HUES64 (cell line): ENCODE measurements at regions not wholly inside any gene's neighbourhood (a gene's known extent, or its start where the extent isn't known, plus 50 kb on each side); places are given as distances from the start of the nearest gene placed in this dataset.

Experiments
- H3K27ac ChIP-seq: 2 replicates; pipeline ENCODE4 v1.7.0; 2013; ENCODE audit warnings: low read depth, low read length, inconsistent platforms
- H3K27me3 ChIP-seq: 2 replicates; pipeline ENCODE4 v1.6.1; 2013; ENCODE audit warnings: mild to moderate bottlenecking, low read length; ENCODE audit not compliant: insufficient read depth
- H3K36me3 ChIP-seq: 2 replicates; pipeline ENCODE4 v1.6.1; 2013; ENCODE audit warnings: mild to moderate bottlenecking, low read length; ENCODE audit not compliant: insufficient read depth
- H3K4me1 ChIP-seq: 2 replicates; pipeline ENCODE4 v1.6.1; 2013; ENCODE audit warnings: mild to moderate bottlenecking, low read length, moderate library complexity; ENCODE audit not compliant: insufficient read depth
- H3K4me3 ChIP-seq: 2 replicates; pipeline ENCODE4 v1.5.1; 2013; ENCODE audit warnings: mild to moderate bottlenecking, low read length, moderate library complexity
- H3K9ac ChIP-seq: 2 replicates; pipeline ENCODE4 v1.6.1; 2013; ENCODE audit warnings: mild to moderate bottlenecking, low read depth, low read length
- H3K9me3 ChIP-seq: 2 replicates; pipeline ENCODE4 v1.6.1; 2013; ENCODE audit warnings: low read depth, low read length; ENCODE audit not compliant: insufficient read depth
- WGBS: fragments of 150-250, 120-280 bp; methylation state at CpG from one replicate; pipeline ENCODE4 v1.1.7; 2013; ENCODE audit warnings: missing lambda C conversion rate; 5-methylcytosine and 5-hydroxymethylcytosine counted together

- Histone ChIP-seq H3K9me3 (0 out of 2 replicates have a peak, but pooled peaks cover 8% of the 10 kb centered on the region), H3K4me1 (no peaks in the 10 kb centered on the region), H3K27me3 (no peaks in the 10 kb centered on the region), H3K36me3 (no peaks in the 10 kb centered on the region), H3K27ac (no peak overlapping the region), H3K9ac (no peak overlapping the region), H3K4me3 (no peak overlapping the region)
- 90% methylated on average over 1 of the region's 2 CpGs for WGBS
Measured at GRCh38 chr3:168459226-168459784, 363.6 kb upstream of the GOLIM4 start.

- H3K27ac ChIP-seq: no peak overlapping the region
- 94% methylated on average over 4 of the region's 4 CpGs for WGBS
- H3K9ac ChIP-seq: no peak overlapping the region
- no peaks in the 10 kb centered on the region for H3K36me3 ChIP-seq
- 0 out of 2 replicates have a peak, but pooled peaks cover 8% of the 10 kb centered on the region for H3K9me3 ChIP-seq
- H3K27me3 ChIP-seq: no peaks in the 10 kb centered on the region
- no peaks in the 10 kb centered on the region for H3K4me1 ChIP-seq
- no peak overlapping the region for H3K4me3 ChIP-seq
Measured at GRCh38 chr3:168457954-168458539, 362.3 kb upstream of the GOLIM4 start.

DNA sequence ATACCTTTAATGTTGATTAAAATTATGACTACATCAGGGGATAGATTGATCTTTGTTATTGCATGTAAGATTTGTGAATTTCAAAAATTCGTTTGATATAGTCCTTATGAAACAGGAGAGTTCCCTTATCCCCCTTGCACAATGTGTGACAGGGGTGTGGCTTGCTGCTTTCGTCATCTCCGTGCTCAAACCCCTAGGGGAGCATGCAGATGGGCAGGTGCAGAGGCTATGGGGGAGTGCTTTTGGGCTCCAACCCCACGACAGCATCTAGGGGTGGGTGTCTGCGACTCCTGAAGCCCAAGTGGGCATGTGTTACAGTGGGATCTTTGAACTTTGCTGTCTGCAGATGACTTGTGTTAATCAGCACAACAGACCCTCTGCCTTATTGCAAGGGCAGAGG, 360.1 kb upstream of the GOLIM4 start:
- H3K9me3 ChIP-seq: no peaks in the 10 kb centered on the region
- H3K9ac ChIP-seq: no peak overlapping the region
- H3K27ac ChIP-seq: no peak overlapping the region
- no peaks in the 10 kb centered on the region for H3K27me3 ChIP-seq
- H3K4me3 ChIP-seq: no peak overlapping the region
- H3K36me3 ChIP-seq: no peaks in the 10 kb centered on the region
- 69% methylated on average over 5 of the region's 5 CpGs for WGBS
- no peaks in the 10 kb centered on the region for H3K4me1 ChIP-seq

- Histone ChIP-seq H3K36me3 (no peaks in the 10 kb centered on the region), H3K4me3 (no peak overlapping the region), H3K27ac (no peak overlapping the region), H3K9me3 (no peaks in the 10 kb centered on the region), H3K4me1 (no peaks in the 10 kb centered on the region), H3K27me3 (no peaks in the 10 kb centered on the region), H3K9ac (no peak overlapping the region)
- WGBS: 97% methylated on average over 1 of the region's 2 CpGs
Measured at GRCh38 chr3:168453623-168454022, 357.9 kb upstream of the GOLIM4 start.

DNA sequence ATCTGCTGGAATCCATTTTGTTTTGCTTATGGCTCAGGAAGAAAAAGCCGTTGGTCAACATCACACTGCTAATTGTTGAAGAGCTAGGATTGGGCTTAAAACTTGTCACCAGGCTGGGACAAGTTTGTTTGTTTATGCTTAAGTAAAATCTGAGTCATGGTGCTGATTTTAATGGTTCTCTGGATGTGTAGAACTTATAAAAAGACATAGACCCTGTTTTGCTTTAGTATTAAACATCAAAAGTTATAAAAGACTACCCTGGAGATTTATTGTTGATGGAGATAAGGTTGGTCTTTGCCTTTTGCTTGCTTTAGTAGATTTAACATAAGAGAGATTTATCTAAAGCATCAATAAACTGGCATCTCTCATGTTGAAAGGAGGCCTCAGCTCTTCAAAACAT, 348.2 kb upstream of the GOLIM4 start:
- no peaks in the 10 kb centered on the region for H3K9me3 ChIP-seq
- 83% methylated on average over 1 of the region's 1 CpG for WGBS
- H3K27me3 ChIP-seq: no peaks in the 10 kb centered on the region
- no peak overlapping the region for H3K27ac ChIP-seq
- H3K36me3 ChIP-seq: no peaks in the 10 kb centered on the region
- H3K9ac ChIP-seq: no peak overlapping the region
- H3K4me3 ChIP-seq: no peak overlapping the region
- no peaks in the 10 kb centered on the region for H3K4me1 ChIP-seq

- no peak overlapping the region for H3K9ac ChIP-seq
- 91% methylated on average over 2 of the region's 2 CpGs for WGBS
- H3K27ac ChIP-seq: no peak overlapping the region
- H3K27me3 ChIP-seq: no peaks in the 10 kb centered on the region
- H3K9me3 ChIP-seq: no peaks in the 10 kb centered on the region
- no peaks in the 10 kb centered on the region for H3K4me1 ChIP-seq
- no peak overlapping the region for H3K4me3 ChIP-seq
- H3K36me3 ChIP-seq: no peaks in the 10 kb centered on the region
Measured at GRCh38 chr3:168442502-168442901, 346.8 kb upstream of the GOLIM4 start.

- Histone ChIP-seq H3K27ac (no peak overlapping the region), H3K27me3 (no peaks in the 10 kb centered on the region), H3K4me1 (no peaks in the 10 kb centered on the region), H3K36me3 (no peaks in the 10 kb centered on the region), H3K9me3 (no peaks in the 10 kb centered on the region), H3K9ac (no peak overlapping the region), H3K4me3 (no peak overlapping the region)
- 97% methylated on average over 1 of the region's 1 CpG for WGBS
Measured at GRCh38 chr3:168436245-168436724, 340.6 kb upstream of the GOLIM4 start.

- no peak overlapping the region for H3K27ac ChIP-seq
- 100% methylated on average over 1 of the region's 2 CpGs for WGBS
Measured at GRCh38 chr3:168431491-168431890, 335.8 kb upstream of the GOLIM4 start.

GRCh38 chr3:168427835-168428475, 332.2 kb upstream of the GOLIM4 start:
- H3K9me3 ChIP-seq: no peaks in the 10 kb centered on the region
- no peaks in the 10 kb centered on the region for H3K36me3 ChIP-seq
- H3K4me1 ChIP-seq: no peaks in the 10 kb centered on the region
- no peak overlapping the region for H3K9ac ChIP-seq
- no peaks in the 10 kb centered on the region for H3K27me3 ChIP-seq
- no peak overlapping the region for H3K27ac ChIP-seq
- H3K4me3 ChIP-seq: no peak overlapping the region
- 92% methylated on average over 1 of the region's 1 CpG for WGBS

More at GRCh38 chr3:168431491-168431890, 335.8 kb upstream of the GOLIM4 start:
- Histone ChIP-seq H3K4me3 (no peak overlapping the region), H3K36me3 (no peaks in the 10 kb centered on the region), H3K9ac (no peak overlapping the region), H3K9me3 (no peaks in the 10 kb centered on the region), H3K27me3 (no peaks in the 10 kb centered on the region), H3K4me1 (no peaks in the 10 kb centered on the region)

DNA sequence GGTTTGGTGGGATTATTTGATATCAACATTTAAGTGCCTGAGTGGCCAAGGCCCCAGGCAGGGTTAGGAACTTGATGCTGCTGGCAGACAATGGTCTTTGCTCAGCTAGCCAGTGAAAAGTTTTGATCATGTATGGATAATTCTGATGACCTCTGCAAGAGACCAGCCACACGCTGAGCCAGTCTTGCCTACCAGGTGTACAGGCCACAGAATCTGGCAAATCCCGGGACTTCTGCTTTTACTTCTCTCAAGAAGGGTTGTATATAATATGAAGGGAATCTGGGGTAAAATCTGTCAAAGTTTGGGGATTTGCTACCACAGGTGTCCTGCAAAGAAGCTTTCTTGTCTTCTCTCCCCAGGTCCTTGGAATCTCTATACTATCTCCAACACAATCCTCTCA, 331.4 kb upstream of the GOLIM4 start:
- WGBS: 97% methylated on average over 2 of the region's 2 CpGs
- no peaks in the 10 kb centered on the region for H3K4me1 ChIP-seq
- H3K4me3 ChIP-seq: no peak overlapping the region
- H3K27ac ChIP-seq: no peak overlapping the region
- H3K9me3 ChIP-seq: no peaks in the 10 kb centered on the region
- no peaks in the 10 kb centered on the region for H3K27me3 ChIP-seq
- no peaks in the 10 kb centered on the region for H3K36me3 ChIP-seq
- H3K9ac ChIP-seq: no peak overlapping the region

GRCh38 chr3:168425936-168426595, 330.3 kb upstream of the GOLIM4 start:
- WGBS: 94% methylated on average over 4 of the region's 4 CpGs
- no peak overlapping the region for H3K27ac ChIP-seq
- H3K4me3 ChIP-seq: no peak overlapping the region

More at GRCh38 chr3:168425936-168426595, 330.3 kb upstream of the GOLIM4 start:
- Histone ChIP-seq H3K36me3 (no peaks in the 10 kb centered on the region), H3K9ac (no peak overlapping the region), H3K9me3 (no peaks in the 10 kb centered on the region), H3K27me3 (no peaks in the 10 kb centered on the region), H3K4me1 (no peaks in the 10 kb centered on the region)
